ENCODE measurements at regions not wholly inside any gene's neighbourhood (a gene's known extent, or its start where the extent isn't known, plus 50 kb on each side); places are given as distances from the start of the nearest gene placed in this dataset.
"Not testable (repeated sequence)": the region's sequence is repeated elsewhere in the genome, so short reads cannot be mapped to it uniquely, and the experiment has no call there.

- peak; percentile 92 for TF ChIP-seq POLR2AphosphoS5 (IDR thresholded peaks at IDR 0.05; ENCODE audit: low read depth, low read length)
- TF ChIP-seq TAF1 (IDR thresholded peaks at IDR 0.05; ENCODE audit: borderline replicate concordance, low read depth, low read length): 0 out of 2 replicates have a peak, but pooled peaks have one; percentile 59
- peak; percentile 94 for TF ChIP-seq POLR2A (IDR thresholded peaks at IDR 0.05; ENCODE audit: low read depth, low read length)
- FAIRE-seq: peak; percentile 67
These were observed 88.0 kb upstream of the RPRML start for GRCh38 chr17:47066841-47067682.

GRCh38 chr17:47066095-47066494, 87.0 kb upstream of the RPRML start:
- no peak for TF ChIP-seq POLR2A (IDR thresholded peaks at IDR 0.05; ENCODE audit: low read depth, low read length)
- TF ChIP-seq POLR2AphosphoS5 (IDR thresholded peaks at IDR 0.05; ENCODE audit: low read depth, low read length): no peak
- TF ChIP-seq TAF1 (IDR thresholded peaks at IDR 0.05; ENCODE audit: borderline replicate concordance, low read depth, low read length): no peak
- no peak for FAIRE-seq
- no peak for DNase-seq (ENCODE audit: insufficient read length)

More at GRCh38 chr17:47066841-47067682, 88.0 kb upstream of the RPRML start:
- DNase-seq (ENCODE audit: insufficient read length): peak; percentile 85

- DNase-seq (ENCODE audit: insufficient read length): no peak
- no peak for FAIRE-seq
- TF ChIP-seq TAF1 (IDR thresholded peaks at IDR 0.05; ENCODE audit: borderline replicate concordance, low read depth, low read length) (no peak), POLR2AphosphoS5 (IDR thresholded peaks at IDR 0.05; ENCODE audit: low read depth, low read length) (no peak), POLR2A (IDR thresholded peaks at IDR 0.05; ENCODE audit: low read depth, low read length) (no peak)
These were observed 85.6 kb upstream of the RPRML start for GRCh38 chr17:47064684-47065083.

GRCh38 chr17:47063475-47063874, 84.4 kb upstream of the RPRML start:
- DNase-seq (ENCODE audit: insufficient read length): no peak
- no peak for FAIRE-seq
- TF ChIP-seq POLR2AphosphoS5 (IDR thresholded peaks at IDR 0.05; ENCODE audit: low read depth, low read length): no peak

GRCh38 chr17:47062851-47063250, 83.8 kb upstream of the RPRML start:
- DNase-seq (ENCODE audit: insufficient read length); FAIRE-seq: not testable (repeated sequence)

- FAIRE-seq; DNase-seq (ENCODE audit: insufficient read length): not testable (repeated sequence)
These were observed 81.0 kb upstream of the RPRML start for GRCh38 chr17:47060005-47060404.

GRCh38 chr17:47057830-47058229, 78.8 kb upstream of the RPRML start:
- DNase-seq (ENCODE audit: insufficient read length) (no peak), FAIRE-seq (no peak)
- TF ChIP-seq POLR2AphosphoS5 (IDR thresholded peaks at IDR 0.05; ENCODE audit: low read depth, low read length): no peak
- TF ChIP-seq POLR2A (IDR thresholded peaks at IDR 0.05; ENCODE audit: low read depth, low read length): no peak
- no peak for TF ChIP-seq TAF1 (IDR thresholded peaks at IDR 0.05; ENCODE audit: borderline replicate concordance, low read depth, low read length)

- not testable (repeated sequence) for FAIRE-seq
These were observed 78.2 kb upstream of the RPRML start for GRCh38 chr17:47057279-47057678.

GRCh38 chr17:47056687-47057086, 77.6 kb upstream of the RPRML start:
- FAIRE-seq; DNase-seq (ENCODE audit: insufficient read length): not testable (repeated sequence)

More at GRCh38 chr17:47057279-47057678, 78.2 kb upstream of the RPRML start:
- not testable (repeated sequence) for DNase-seq (ENCODE audit: insufficient read length)
